GM18520 (cell line): ENCODE measurements at regions not wholly inside any gene's neighbourhood (a gene's known extent, or its start where the extent isn't known, plus 50 kb on each side); places are given as distances from the start of the nearest gene placed in this dataset.
"Not testable (repeated sequence)": the region's sequence is repeated elsewhere in the genome, so short reads cannot be mapped to it uniquely, and the experiment has no call there.

Experiments used
- ATAC-seq: cut with Tn5 transposase; IDR thresholded peaks from one replicate; pipeline ENCODE4 v1.9.1; 2021; ENCODE audit not compliant: unreplicated experiment

DNA sequence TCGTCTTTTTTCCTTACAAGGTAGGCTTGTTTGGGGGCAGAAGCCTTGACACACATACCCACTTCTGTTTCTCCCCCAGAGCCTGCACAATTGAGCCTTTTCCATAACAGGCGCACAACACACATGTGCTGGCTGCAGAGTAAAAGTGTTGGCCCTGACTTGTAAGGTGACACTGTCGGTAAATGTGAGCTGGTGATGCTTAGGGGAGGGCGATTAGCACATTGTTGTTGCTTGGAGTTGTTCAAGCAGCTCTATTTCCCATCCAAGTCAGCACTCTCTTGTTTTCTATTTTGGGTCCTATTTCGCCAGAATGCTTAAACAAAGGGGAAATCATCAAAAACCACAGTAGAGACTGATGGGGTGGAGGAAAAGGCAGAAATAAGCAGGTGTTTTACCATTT is 51.9 kb upstream of the PTPRJ start:
- ATAC-seq: no peak

DNA sequence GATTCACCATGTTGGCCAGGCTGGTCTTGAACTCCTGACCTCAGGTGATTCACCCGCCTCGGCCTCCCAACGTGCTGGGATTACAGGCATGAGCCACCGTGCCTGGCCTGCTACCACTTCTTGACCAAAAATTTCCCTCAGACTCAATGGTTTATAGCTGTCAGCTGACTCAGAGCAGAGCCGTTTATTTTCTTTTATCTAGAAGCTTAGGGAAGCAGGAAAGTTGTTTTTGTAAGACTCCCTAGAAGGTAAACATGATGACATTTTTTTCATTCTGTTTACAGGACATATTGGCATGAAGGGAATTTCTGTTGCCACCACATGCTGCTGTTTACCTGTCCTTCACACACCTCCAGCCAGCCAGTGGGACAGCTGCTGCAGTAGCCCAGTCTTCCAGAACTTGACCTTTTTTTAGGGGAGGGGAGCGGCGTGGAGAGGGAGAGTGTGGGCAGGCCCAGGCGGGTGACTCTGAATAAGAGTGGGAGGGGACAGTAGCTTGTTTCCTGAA is 56.1 kb upstream of the PTPRJ start:
- ATAC-seq: no peak

DNA sequence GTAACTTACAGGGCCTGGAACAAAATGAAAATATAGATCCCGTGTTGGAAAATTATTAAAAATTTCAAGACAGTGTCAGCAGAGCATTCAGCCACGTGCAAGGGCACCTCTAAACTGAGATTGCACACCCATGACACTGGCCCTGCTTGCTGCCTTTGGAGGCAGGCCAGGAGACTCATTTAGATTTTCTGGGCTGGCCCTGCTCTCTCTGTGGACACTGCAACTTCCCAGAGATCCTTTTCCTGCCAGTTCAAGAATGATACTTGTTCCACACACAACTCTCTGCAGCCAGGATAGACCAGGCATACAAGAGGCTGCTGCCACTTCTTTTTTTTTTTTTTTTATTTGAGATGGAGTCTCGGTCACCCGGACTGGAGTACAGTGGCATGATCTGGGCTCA is 56.7 kb upstream of the PTPRJ start:
- no peak for ATAC-seq

DNA sequence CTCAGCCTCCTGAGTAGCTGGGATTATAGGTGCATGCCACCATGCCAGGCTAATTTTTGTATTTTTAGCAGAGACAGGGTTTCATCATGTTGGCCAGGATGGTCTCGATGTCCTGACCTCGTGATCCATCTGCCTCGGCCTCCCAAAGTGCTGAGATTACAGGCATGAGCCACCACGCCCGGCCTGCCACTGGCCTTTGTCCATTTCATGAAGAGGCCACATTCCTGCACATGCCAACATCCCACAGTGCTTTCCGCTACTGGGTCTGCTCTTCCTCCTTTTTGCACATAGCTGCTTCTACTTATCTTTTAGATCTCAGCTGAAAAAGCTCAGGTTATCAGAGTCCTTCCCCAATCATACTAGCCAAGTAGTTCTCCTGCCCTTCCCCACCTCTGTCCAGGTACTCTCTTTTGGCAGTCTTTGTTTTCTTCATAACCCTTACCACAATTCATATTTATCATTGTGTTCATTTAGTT is 59.2 kb upstream of the PTPRJ start:
- not testable (repeated sequence) for ATAC-seq

DNA sequence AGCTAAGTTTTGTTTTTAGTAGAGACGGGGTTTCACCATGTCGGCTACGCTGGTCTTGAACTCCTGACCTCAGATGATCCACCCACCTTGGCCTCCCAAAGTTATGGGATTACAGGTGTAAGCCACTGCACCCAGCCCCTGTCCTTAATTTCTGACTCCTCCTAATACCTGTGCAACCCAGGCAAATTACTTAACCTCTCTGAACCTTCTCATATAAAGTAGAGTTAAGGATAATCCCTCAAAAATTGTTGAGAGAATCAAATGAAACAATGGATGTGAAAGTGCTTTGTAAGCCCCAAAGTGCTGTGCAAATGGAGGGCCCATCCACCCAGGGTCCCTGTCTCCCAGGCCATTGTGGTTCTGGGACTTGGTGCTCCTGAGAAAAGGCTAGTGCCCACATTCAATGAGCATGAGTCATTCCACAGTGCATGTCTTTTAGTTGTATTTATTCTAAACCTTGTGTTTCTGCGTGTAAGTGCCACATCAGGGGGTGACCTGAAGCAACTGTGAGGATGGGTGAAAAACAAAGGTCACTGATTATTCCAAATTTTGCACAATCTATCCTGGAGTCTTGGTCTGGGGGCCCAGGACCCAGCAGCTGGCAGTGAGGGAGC is 61.4 kb upstream of the PTPRJ start:
- no peak for ATAC-seq

DNA sequence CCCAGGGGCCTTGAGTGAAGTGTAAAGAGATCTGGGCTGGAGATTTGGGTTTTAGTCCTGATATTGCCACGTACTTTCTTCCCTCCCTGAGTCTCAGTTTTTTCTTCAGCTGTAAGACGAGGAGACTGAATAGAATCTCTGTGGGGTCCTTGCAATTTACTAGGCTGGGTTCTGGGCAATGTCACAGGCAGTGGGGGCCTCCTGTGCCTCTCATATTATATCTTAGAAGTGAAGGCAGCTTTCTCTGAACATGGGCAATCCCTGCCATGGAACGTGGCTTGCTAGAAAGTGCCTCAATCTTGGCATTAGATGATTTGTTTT is 62.0 kb upstream of the PTPRJ start:
- ATAC-seq: no peak

DNA sequence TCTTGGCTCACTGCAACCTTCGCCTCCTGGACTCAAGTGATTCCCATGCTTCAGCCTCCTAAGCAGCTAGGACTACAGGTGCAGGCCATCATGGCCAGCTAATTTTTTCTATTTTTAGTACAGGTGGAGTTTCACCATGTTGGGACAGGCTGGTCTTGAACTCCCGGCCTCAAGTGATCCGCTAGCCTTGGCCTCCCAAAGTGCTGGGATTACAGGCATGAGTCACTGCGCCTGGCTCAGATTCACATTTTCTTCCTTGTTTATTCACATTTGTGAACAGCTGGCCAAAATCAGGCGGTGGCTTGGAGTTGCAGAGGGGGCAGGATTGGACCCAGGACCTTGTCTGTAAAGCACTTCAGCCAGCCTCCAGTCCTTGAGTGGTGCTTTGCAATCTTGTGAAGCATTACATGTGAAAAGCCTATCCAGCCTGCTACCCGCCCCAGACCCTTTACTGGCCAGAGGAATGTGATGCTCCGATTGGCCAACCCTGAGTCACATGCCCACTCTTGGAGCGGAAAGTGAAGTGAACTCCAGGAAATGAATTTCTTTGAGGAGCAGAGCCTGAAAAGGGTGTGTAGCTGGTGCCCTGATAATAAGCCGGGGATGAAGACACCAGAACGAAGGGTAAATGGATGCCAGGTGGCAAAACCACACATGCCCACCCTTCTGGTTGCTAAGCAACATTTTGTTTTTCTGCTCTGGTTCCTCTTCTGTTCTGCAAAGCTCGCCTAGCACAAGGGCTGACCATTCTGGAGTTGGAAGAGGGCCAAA is 62.6 kb upstream of the PTPRJ start:
- no peak for ATAC-seq

DNA sequence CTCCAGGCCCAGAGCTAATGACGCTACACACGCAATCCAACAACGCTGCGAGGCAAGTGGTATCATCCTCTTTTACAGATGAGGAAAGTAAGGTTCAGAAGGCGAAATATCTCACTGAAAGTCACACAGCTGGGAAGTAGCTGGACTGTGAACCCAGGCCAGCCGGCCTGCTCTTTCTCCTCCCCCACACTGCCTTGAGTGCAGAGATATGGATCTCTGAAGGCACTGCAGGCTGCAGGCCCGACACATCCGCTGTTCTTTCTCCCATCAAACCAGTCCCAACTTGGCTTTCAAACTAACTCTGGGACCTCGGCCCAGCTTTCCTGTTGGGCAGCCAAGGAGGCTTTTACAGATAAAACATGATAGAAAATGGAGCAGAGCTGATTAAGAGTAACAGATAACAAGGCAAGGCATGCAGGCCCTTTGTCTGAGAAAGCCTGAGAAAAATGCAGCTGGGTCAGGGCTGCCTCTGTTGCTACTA is 64.0 kb upstream of the PTPRJ start:
- ATAC-seq: no peak

DNA sequence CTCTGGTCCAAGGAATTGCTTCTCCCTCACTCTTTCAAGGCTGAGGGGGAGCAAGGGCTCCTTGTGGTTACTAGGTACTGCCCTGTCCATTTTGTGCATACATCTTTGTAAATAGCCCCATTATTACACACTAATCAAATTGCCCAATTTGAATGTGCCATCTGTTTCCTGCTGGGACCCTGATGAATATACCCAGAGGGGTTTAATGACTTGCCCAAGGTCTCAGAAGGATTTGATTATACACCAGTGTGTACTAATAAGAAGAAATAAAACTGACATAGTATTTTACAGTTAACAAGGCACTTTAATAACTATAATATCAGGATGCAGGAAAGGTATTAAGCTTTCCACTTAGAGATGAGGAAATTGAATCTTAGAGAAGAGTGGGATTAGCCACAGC is 64.6 kb upstream of the PTPRJ start:
- ATAC-seq: no peak

DNA sequence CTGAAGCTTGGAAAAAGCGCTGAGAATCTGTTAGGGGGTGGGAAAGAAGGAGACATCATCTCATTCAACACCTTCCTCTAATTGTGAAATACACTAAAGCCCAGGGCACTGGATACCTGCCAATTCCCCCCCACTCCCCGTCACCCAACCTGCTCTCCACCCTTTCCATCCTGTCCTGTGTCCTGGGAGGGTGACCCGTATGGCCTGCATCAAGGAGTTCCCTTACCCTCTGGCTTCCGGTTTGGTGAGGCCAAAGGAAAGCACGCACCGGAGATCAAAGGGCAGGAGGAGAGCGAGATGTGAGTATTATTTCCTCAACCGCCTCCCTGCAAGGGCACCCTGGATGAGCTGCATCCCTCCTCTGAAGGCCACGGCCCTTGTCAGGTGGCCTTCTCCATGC is 65.0 kb upstream of the PTPRJ start:
- no peak for ATAC-seq

DNA sequence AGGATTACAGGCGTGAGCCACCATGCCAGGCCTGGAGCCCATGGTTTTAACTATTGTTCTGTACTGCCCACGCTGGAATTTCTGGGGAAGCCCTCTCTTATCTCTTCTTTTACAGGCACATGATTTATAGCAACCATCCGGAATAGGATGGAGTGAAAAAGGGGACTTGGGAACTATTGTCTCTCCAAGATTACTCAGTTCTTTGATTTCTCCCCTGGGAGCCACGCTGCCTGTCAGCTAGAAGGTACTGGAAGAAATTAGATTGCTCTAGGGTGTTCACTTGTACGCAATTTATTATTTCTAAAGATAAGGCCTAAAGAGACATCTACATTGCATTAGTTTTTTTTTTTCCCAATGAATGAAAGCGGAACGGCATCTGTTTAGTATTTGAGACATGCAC is 65.6 kb upstream of the PTPRJ start:
- no peak for ATAC-seq

DNA sequence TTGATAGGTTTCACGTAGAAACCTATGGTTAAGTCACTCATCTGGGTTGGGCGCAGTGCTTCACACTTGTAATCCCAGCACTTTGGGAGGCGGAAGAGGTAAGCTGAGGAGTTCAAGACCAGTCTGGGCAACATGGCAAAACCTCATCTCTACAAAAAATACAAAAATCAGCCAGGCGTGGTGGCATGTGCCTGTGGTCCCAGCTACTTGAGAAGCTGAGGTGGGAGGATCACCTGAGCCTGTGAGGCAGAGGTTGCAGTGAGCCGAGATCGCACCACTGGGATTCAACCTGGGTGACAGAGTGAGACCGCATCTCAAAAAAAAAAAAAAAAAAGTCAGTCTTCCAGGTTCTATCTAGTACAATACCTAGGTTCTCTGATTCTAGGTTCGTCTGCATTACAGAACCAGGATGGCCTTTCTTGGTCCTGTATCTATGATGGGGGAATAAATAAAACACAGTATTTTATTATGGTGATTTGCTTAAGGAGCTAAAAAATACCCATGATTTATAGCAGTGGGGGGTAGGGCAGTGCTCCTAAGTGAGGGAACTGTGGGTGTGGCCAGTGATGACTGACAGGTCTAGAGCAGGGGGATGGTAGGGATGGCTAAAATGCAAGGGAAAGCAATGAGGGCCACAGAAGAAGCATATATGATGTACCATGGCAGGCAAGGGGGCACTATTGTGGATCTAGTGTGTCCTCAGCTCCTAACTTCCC is 65.5 kb upstream of the NUP160 start:
- no peak for ATAC-seq

DNA sequence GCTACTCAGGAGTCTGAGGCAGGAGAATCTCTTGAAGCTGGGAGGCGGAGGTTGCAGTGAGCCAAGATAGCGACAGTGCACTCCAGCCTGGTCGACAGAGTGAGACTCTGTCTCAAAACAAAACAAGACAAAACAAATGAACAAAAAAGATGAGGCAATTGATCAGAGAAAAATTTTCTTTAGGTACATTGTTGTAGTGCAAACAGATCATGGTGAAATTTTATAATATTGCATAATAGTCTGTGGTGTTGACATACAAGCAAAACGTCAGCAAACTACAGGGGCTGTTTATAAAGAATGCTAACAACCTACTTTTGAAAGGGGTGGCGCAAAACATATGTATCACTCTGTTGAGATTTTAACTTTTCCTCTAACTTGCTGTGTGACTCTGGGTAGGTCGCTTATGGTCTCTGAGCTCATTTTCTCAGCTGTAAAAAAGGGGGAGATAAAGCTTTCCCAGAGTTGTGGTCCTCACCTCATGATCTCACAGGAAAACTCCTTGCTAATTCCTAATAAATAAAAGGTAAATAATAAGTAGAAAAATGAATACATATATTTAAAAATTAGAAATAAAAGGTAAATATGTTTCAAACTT is 64.8 kb upstream of the NUP160 start:
- no peak for ATAC-seq

DNA sequence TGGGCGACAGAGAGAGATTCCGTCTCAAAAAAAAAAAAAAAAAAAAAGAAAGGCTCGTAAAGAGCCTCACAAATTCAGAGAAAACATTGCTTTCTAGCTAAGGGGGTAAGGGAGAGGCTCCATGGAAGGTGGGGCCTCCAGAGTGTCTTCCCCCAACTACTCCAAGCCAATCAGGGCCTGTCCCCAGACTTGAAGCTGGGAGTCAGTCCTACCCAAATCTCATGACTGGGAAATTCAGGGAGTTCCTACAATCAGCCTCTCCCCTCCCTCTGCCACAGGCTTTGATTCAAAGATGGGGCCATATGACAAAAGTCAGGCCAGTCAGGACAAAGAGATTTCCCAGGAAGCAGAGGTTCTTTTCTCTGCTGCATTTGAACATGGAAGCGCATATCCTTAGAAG is 63.0 kb upstream of the NUP160 start:
- no peak for ATAC-seq

DNA sequence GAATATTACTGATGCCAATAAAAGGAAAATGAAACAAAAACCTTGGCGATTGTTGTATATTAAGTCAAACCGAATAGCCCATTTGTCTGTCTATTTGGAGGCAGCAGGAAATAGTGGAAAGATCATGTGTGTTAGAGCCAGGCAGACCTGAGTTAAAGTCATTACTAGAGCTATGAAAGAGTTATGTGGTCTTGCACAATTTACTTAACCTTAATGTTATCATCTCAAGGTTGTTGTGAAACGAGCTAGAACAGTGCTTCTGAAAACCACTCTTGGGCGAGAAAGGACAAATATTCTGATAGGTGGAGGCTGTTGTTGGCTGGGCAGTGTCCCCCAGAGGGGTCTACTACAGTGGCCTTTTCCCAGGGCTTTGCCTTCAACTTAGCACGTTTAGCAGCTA is 60.0 kb upstream of the NUP160 start:
- no peak for ATAC-seq

DNA sequence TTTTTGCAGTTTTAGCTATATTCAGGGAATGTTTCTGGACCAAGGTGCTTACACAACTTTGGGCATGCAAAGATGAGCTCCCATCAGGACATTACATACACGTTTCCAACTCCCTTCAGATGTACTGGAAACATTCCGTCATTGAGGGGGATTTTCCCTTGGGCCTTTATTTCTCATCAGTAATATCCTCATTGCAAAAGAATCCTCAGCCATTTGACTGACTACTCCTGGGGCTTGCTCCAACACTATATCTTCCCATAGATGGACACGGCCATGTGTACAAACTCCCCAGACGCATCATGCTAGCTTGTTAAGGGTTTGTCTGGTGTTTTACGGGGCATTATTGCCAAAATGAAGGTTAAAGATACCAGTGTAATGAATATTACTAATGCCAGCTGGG is 59.3 kb upstream of the NUP160 start:
- ATAC-seq: no peak

DNA sequence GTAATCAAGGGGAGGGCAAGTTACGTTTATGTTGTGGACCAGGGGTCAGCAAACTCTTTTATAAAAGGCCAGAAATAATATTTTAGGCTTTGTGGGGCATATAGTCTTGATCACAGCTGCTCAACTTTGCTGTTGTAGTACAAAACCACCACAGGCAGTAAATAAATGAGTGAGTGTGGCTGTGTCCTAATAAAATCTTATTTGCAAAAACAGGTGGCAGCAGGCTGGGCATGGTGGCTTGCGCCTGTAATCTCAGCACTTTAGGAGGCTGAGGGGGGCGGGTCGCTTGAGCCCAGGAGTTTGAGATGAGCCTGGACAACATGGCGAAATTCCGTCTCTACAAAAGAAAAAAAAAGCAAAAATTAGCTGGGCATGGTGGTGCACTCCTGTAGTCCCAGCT is 57.9 kb upstream of the NUP160 start:
- ATAC-seq: no peak

DNA sequence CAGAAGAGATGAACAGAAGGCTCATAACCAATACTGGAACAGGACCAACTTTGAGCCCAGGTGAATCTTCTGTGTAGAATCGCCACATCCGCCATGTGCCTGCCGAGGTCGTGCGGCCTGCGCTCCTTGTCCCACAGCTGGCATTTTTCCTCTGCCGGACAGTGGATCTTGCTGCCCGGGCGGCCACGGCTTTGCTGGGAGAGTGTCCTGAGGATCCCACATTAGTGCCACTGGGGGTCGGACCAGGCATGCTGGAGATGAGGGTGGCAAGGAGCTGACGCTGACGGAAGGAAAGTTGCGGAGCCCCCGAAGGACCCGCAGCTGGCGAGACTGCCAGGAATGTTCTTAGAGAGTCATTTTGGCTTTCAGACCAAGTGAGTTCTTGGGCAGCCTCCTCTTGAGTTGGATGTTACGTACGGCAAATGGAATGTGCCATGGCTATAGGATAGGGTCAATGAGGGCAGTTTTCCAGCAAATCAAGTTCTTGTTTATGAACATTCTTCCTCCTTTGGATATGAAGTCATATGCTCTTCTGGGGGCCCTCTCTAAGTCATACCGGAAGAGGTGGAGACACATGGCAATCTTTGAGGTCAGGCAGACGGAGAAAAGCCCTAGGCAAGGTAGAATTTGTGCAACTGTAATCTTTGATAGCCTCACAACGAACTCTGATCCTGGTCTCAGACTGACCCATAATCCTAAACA is 57.4 kb upstream of the NUP160 start:
- ATAC-seq: no peak

DNA sequence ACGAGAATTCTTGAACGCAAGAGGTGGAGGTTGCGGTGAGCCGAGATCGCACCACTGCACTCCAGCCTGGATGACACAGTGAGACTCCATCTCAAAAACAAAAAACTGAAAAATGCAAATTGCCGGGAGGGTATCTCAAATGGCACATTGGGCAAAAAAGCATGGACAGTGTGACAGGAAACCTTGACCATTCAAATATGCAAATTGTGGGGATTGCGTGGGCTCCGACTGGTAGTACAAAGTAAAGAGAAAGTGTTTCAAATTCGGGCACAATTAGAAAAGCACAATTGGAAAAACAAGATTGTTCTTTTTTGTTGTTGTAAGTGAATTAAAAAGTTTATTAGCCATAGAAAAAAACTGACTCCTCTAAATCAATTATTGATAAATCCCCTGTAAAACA is 56.7 kb upstream of the NUP160 start:
- ATAC-seq: no peak

DNA sequence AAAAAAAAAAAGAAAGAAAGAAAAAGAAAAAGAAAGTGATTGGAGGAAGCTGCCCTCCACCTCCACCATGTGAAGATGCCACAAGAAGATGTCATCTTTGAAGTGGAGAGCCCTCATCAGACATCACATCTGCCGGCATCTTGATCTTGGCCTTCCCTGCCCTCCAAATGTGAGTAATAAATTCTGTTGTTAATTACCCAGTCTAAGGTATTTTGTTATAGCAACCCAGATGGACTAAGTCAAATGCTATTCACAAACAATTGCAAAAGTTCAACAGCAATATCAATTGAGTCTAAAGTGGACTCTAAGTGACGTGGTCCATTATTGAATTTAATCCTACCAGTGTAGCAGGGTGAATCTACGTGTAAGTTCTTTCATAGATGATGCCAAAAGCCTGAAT is 55.9 kb upstream of the NUP160 start:
- no peak for ATAC-seq

DNA sequence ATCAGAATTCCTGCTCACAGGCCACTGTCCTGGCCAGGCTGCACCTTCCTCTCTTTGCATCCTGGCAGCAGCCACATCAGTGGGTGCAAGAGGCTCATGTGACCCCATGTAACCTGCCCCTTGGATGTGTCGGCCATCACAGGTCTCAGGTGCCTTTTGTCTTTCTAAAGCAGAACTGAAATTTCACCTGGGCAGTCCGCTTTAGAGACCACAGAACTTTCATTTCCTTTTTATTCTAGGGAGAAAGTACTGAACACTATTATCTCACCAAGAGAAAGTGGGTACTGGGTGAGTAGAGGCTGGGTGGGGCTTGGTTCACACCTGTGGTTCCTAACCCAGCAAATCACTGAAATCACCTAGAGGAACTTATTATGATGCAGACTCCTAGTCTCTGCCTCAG is 51.7 kb upstream of the NUP160 start:
- ATAC-seq: peak; percentile 95
